Caco-2 (cell line): ENCODE measurements at regions not wholly inside any gene's neighbourhood (a gene's known extent, or its start where the extent isn't known, plus 50 kb on each side); places are given as distances from the start of the nearest gene placed in this dataset.

Source experiments
- BruUV-seq: library from RNA; stranded (reverse); fragments of 400-500 nt; replicated peaks from 2 replicates; lab custom pipeline; 2021; lab: Mats Ljungman, UMichigan
- CTCF ChIA-PET: fragments of 300-600 bp; sonication (Branson Sonifier 250); formaldehyde crosslinking; loops from one replicate; lab custom pipeline; 2022; ENCODE audit warnings: antibody characterized with exemption; lab: Charles Lee
- POLR2A ChIA-PET: fragments of 300-600 bp; sonication (Branson Sonifier 250); formaldehyde crosslinking; loops from one replicate; lab custom pipeline; 2022; ENCODE audit warnings: antibody characterized with exemption; lab: Charles Lee
- DNase-seq, 2 experiments: peaks; one replicate each; pipeline versions ENCODE4 v3.0.0 to v3.0.0-alpha.2; 2020 to 2022
- H3K27me3 ChIP-seq: replicated peaks from 2 replicates; pipeline ENCODE4 v1.6.0; 2011; ENCODE audit warnings: low read length; ENCODE audit not compliant: control insufficient read depth, insufficient read depth
- H3K36me3 ChIP-seq: 2 replicates; pipeline ENCODE4 v1.5.1; 2011; ENCODE audit warnings: low read length; ENCODE audit not compliant: control insufficient read depth, insufficient read depth
- H3K4me1 ChIP-seq: fragments of 250-450 bp; sonication (Bioruptor Pico); 2 replicates; pipeline ENCODE4 v1.5.1; 2020; ENCODE audit warnings: mild to moderate bottlenecking
- H3K4me3 ChIP-seq: 2 replicates; pipeline ENCODE4 v1.5.1; 2011; ENCODE audit warnings: low read depth, mild to moderate bottlenecking, control low read depth, low read length
- H3K9me3 ChIP-seq: fragments of 250-450 bp; sonication (Bioruptor Pico); 2 replicates; pipeline ENCODE4 v1.5.1; 2020; ENCODE audit warnings: mild to moderate bottlenecking, moderate library complexity
- H3K27ac Mint-ChIP-seq: one replicate; pipeline ENCODE4 v1.8.0; 2022; ENCODE audit warnings: mixed read lengths; ENCODE audit not compliant: unreplicated experiment
- H3K27me3 Mint-ChIP-seq: one replicate; pipeline ENCODE4 v1.8.0; 2022; ENCODE audit warnings: mixed read lengths; ENCODE audit not compliant: insufficient read depth, unreplicated experiment
- H3K36me3 Mint-ChIP-seq: one replicate; pipeline ENCODE4 v1.8.0; 2022; ENCODE audit warnings: mild to moderate bottlenecking, mixed read lengths; ENCODE audit not compliant: insufficient read depth, unreplicated experiment
- H3K4me1 Mint-ChIP-seq: one replicate; pipeline ENCODE4 v1.8.0; 2022; ENCODE audit warnings: low read depth, mixed read lengths; ENCODE audit not compliant: unreplicated experiment
- H3K4me3 Mint-ChIP-seq: one replicate; pipeline ENCODE4 v1.8.0; 2022; ENCODE audit warnings: mild to moderate bottlenecking, moderate library complexity, mixed read lengths; ENCODE audit not compliant: unreplicated experiment
- H3K9me3 Mint-ChIP-seq: one replicate; pipeline ENCODE4 v1.8.0; 2022; ENCODE audit warnings: mixed read lengths; ENCODE audit not compliant: unreplicated experiment
- intact Hi-C: fragments of 100-400 bp; cut with micrococcal nuclease; formaldehyde crosslinking; loops from one replicate; pipeline ENCODE4 v1.10.0; 2022; ENCODE audit not compliant: unreplicated experiment
- TF ChIP-seq, protein P1 (sequence below), 2 experiments: fragments of 200-600 bp in 1 of 2; IDR thresholded peaks; 1 replicate in 1 of 2; 2 replicates in 1 of 2; pipeline versions ENCODE4 v1.5.1 to v1.8.0; 2011 to 2022; ENCODE audit warnings: antibody characterized with exemption in 1 of 2, control low read depth in 1 of 2, inconsistent platforms in 1 of 2, low read depth in 1 of 2, low read length in 1 of 2, mild to moderate bottlenecking in 1 of 2, moderate library complexity in 1 of 2; ENCODE audit not compliant: insufficient read depth in 1 of 2, severe bottlenecking in 1 of 2, unreplicated experiment in 1 of 2

DNA sequence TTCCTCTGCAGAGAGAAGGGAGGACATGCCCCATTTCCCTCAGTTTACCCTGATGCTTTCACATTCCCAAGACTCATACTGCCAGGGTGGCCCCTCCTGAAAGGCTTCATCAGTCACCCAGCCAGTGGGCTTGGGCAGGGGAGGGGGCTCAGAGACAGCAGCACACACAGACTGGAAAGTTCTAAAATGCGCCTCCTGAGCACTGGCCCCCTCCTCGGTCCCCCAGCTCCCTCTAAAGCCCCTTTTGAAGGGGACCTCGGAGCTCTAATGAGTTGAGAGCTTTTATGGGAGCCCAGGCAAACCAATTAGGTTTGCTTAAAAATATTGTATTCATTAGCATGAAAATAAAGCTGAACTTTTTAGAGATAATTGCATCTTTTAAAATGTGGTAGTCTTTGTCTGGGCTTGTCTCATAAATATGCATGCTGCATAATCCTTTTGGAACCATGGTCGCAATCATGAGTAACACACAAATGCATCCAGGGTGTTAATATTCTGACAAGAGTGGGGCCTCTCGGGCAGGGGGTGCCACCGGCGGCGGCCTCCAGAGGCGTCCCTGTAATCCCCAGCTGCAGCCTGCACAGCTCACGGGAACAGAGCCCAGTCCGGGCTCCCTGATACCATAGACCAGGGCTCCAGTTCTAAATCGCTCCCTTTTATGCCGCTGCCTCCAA, 78.5 kb downstream of the RPLP1 start:
- H3K9me3 Mint-ChIP-seq, result no peaks in the 10 kb centered on the region
- H3K4me1 ChIP-seq, result no peaks in the 10 kb centered on the region
- H3K4me3 ChIP-seq, result no peak overlapping the region
- no peak overlapping the region for H3K27ac Mint-ChIP-seq
- H3K27me3 Mint-ChIP-seq, result no peaks in the 10 kb centered on the region
- DNase-seq, result no peak
- intact Hi-C loops, result no loop called here
- no peaks in the 10 kb centered on the region for H3K36me3 ChIP-seq
- H3K9me3 ChIP-seq, result no peaks in the 10 kb centered on the region
- H3K27me3 ChIP-seq, result no peaks in the 10 kb centered on the region
- BruUV-seq, result no TSS peak
- no peaks in the 10 kb centered on the region for H3K36me3 Mint-ChIP-seq
- TF ChIP-seq, protein P1, sequence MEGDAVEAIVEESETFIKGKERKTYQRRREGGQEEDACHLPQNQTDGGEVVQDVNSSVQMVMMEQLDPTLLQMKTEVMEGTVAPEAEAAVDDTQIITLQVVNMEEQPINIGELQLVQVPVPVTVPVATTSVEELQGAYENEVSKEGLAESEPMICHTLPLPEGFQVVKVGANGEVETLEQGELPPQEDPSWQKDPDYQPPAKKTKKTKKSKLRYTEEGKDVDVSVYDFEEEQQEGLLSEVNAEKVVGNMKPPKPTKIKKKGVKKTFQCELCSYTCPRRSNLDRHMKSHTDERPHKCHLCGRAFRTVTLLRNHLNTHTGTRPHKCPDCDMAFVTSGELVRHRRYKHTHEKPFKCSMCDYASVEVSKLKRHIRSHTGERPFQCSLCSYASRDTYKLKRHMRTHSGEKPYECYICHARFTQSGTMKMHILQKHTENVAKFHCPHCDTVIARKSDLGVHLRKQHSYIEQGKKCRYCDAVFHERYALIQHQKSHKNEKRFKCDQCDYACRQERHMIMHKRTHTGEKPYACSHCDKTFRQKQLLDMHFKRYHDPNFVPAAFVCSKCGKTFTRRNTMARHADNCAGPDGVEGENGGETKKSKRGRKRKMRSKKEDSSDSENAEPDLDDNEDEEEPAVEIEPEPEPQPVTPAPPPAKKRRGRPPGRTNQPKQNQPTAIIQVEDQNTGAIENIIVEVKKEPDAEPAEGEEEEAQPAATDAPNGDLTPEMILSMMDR (IDR thresholded peaks at IDR 0.05; ENCODE audit: insufficient read depth in 1 of 2, low read depth in 1 of 2, low read length in 1 of 2, severe bottlenecking in 1 of 2, unreplicated experiment in 1 of 2), result no peak
- no peak overlapping the region for H3K4me3 Mint-ChIP-seq
- CTCF ChIA-PET, result no interaction called here
- POLR2A ChIA-PET, result no interaction called here
- no peaks in the 10 kb centered on the region for H3K4me1 Mint-ChIP-seq

DNA sequence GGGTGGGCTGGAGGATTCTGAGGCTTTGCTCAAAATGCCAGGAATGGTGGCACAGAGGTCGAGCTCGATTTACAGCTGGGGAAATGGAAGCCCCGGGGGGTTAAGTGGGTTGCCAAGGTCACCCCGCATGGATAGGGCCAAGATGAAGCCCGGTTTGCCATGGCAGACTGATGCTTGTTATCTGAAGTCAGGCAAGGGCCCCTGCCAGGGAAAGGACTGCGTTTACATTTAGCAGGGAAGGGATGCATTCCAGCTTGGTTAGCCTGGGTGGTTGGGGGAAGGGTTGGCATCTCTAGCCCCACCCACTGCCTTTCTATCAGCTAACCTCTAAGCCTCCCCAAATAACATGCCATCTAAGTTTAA, 79.0 kb downstream of the RPLP1 start:
- H3K36me3 ChIP-seq, result no peaks in the 10 kb centered on the region
- Mint-ChIP-seq H3K9me3 (no peaks in the 10 kb centered on the region), H3K27me3 (no peaks in the 10 kb centered on the region), H3K4me1 (peaks cover 1% of the 10 kb centered on the region), H3K36me3 (no peaks in the 10 kb centered on the region), H3K27ac (no peak overlapping the region), H3K4me3 (no peak overlapping the region)
- no peaks in the 10 kb centered on the region for H3K4me1 ChIP-seq
- H3K4me3 ChIP-seq, result no peak overlapping the region
- no peak for DNase-seq
- TF ChIP-seq, protein P1 (IDR thresholded peaks at IDR 0.05; ENCODE audit: insufficient read depth in 1 of 2, low read depth in 1 of 2, low read length in 1 of 2, severe bottlenecking in 1 of 2, unreplicated experiment in 1 of 2), result no peak
- intact Hi-C loops, result no loop called here
- H3K9me3 ChIP-seq, result no peaks in the 10 kb centered on the region
- H3K27me3 ChIP-seq, result no peaks in the 10 kb centered on the region
- no TSS peak for BruUV-seq
- ChIA-PET POLR2A (no interaction called here), CTCF (no interaction called here)

DNA sequence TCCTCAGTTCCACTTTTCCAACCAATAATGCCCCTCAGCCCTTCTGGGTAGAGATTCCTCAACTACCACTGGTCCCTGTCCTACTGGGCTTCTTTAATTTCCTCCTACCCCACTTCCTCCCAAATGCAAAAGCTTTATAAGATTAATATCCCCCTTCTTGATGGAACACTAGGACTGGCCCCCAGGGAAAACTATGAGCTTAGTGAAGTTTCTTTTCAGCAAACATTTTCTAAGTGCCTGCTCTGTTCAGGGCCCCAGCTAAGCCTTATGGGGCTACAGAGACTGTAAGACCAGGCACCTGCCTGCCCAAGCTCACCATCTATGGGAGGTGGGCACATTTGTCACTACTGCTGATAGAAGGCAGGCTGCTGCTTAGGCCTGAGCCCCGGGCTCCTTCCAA, 79.4 kb downstream of the RPLP1 start:
- Mint-ChIP-seq H3K36me3 (no peaks in the 10 kb centered on the region), H3K27me3 (no peaks in the 10 kb centered on the region), H3K4me3 (no peak overlapping the region), H3K4me1 (peaks cover 5% of the 10 kb centered on the region), H3K27ac (no peak overlapping the region), H3K9me3 (no peaks in the 10 kb centered on the region)
- Histone ChIP-seq H3K9me3 (no peaks in the 10 kb centered on the region), H3K4me3 (no peak overlapping the region), H3K4me1 (no peaks in the 10 kb centered on the region), H3K27me3 (no peaks in the 10 kb centered on the region), H3K36me3 (no peaks in the 10 kb centered on the region)
- TF ChIP-seq, protein P1 (IDR thresholded peaks at IDR 0.05; ENCODE audit: insufficient read depth in 1 of 2, low read depth in 1 of 2, low read length in 1 of 2, severe bottlenecking in 1 of 2, unreplicated experiment in 1 of 2), result no peak
- no TSS peak for BruUV-seq
- no peak for DNase-seq
- intact Hi-C loops, result no loop called here
- CTCF ChIA-PET, result no interaction called here
- POLR2A ChIA-PET, result no interaction called here
